Kidney glomerular epithelial cell (primary cell): ENCODE measurements at regions not wholly inside any gene's neighbourhood (a gene's known extent, or its start where the extent isn't known, plus 50 kb on each side); places are given as distances from the start of the nearest gene placed in this dataset.
"Not testable (repeated sequence)": the region's sequence is repeated elsewhere in the genome, so short reads cannot be mapped to it uniquely, and the experiment has no call there.

ENCODE experiments used
- DNase-seq: peaks from one replicate; lab custom pipeline; 2025; lab: John Stamatoyannopoulos, UW

GRCh38 chr5:94025788-94026473 lies 284.5 kb upstream of the POU5F2 start:
- DNase-seq = no peak

GRCh38 chr5:94024620-94025019 lies 283.2 kb upstream of the POU5F2 start:
- no peak for DNase-seq

GRCh38 chr5:94024101-94024500 lies 282.7 kb upstream of the POU5F2 start:
- DNase-seq = no peak

- DNase-seq = peak; percentile 93
Measured at GRCh38 chr5:94021246-94021645, 279.8 kb upstream of the POU5F2 start.

- DNase-seq = peak; percentile 5
Measured at GRCh38 chr5:94017579-94017978, 276.2 kb upstream of the POU5F2 start.

- DNase-seq = no peak
Measured at GRCh38 chr5:94010814-94011213, 269.4 kb upstream of the POU5F2 start.

GRCh38 chr5:94009161-94009560 lies 267.8 kb upstream of the POU5F2 start:
- no peak for DNase-seq

GRCh38 chr5:93998951-93999455 lies 257.6 kb upstream of the POU5F2 start:
- DNase-seq = no peak

- DNase-seq = no peak
Measured at GRCh38 chr5:93997562-93997961, 256.2 kb upstream of the POU5F2 start.

- peak; percentile 5 for DNase-seq
Measured at GRCh38 chr5:93995126-93995621, 253.8 kb upstream of the POU5F2 start.

- no peak for DNase-seq
Measured at GRCh38 chr5:93993161-93993560, 251.8 kb upstream of the POU5F2 start.

- no peak for DNase-seq
Measured at GRCh38 chr5:93990504-93991070, 249.2 kb upstream of the POU5F2 start.

GRCh38 chr5:93985940-93986570 lies 244.7 kb upstream of the POU5F2 start:
- DNase-seq = not testable (repeated sequence)

- no peak for DNase-seq
Measured at GRCh38 chr5:93978222-93978621, 236.8 kb upstream of the POU5F2 start.

- no peak for DNase-seq
Measured at GRCh38 chr5:93967923-93968322, 226.5 kb upstream of the POU5F2 start.

- DNase-seq = no peak
Measured at GRCh38 chr5:93964421-93964820, 223.0 kb upstream of the POU5F2 start.

- DNase-seq = no peak
Measured at GRCh38 chr5:93960042-93960441, 218.6 kb upstream of the POU5F2 start.

GRCh38 chr5:93956006-93956405 lies 214.6 kb upstream of the POU5F2 start:
- no peak for DNase-seq

GRCh38 chr5:93954421-93955069 lies 213.1 kb upstream of the POU5F2 start:
- DNase-seq = no peak

GRCh38 chr5:93953442-93953841 lies 212.0 kb upstream of the POU5F2 start:
- DNase-seq = no peak

- DNase-seq = no peak
Measured at GRCh38 chr5:93941897-93942296, 200.5 kb upstream of the POU5F2 start.

GRCh38 chr5:93933269-93933668 lies 191.9 kb upstream of the POU5F2 start:
- not testable (repeated sequence) for DNase-seq

- no peak for DNase-seq
Measured at GRCh38 chr5:93930098-93930497, 188.7 kb upstream of the POU5F2 start.
